Pancreas (tissue), 10 donors: ENCODE measurements at regions not wholly inside any gene's neighbourhood (a gene's known extent, or its start where the extent isn't known, plus 50 kb on each side); places are given as distances from the start of the nearest gene placed in this dataset.
A peak's percentile ranks its signal among the peaks of the same experiment; 100 is the strongest.

Experiments
- ATAC-seq, 4 donors: fragments of 200-7000 bp; cut with Tn5 transposase; one replicate each; pipeline versions ENCODE4 v1.8.0 to v1.9.1; 2020; ENCODE audit warnings: mild to moderate bottlenecking in 4 of 4, moderate library complexity in 4 of 4
- DNase-seq, 6 donors: peaks; one replicate each; pipeline ENCODE4 v3.0.0-alpha.2; 2020
- FAIRE-seq: peaks from 2 replicates; lab custom pipeline; 2012; peaks lifted over from hg19 to GRCh38; lab: Jason Lieb, UNC
- H3K27ac ChIP-seq, 4 donors: fragments of 200-600 bp; sonication (generic); 1 replicate in 3 of 4; 2 replicates in 1 of 4; pipeline versions ENCODE4 v1.5.0 to v1.8.0; 2020
- H3K27me3 ChIP-seq, 4 donors: fragments of 200-600 bp; one replicate each; pipeline ENCODE4 v1.8.0; 2021
- H3K36me3 ChIP-seq, 3 donors: fragments of 200-600 bp; sonication (generic) in 1 of 3; one replicate each; pipeline versions ENCODE4 v1.5.0 to v1.8.0; 2020 to 2021
- H3K4me1 ChIP-seq, 3 donors: fragments of 200-600 bp; one replicate each; pipeline ENCODE4 v1.8.0; 2021
- H3K4me3 ChIP-seq, 4 donors: fragments of 200-600 bp; sonication (generic) in 2 of 4; one replicate each; pipeline versions ENCODE4 v1.5.0 to v1.8.0; 2020 to 2021
- H3K9me3 ChIP-seq, 4 donors: fragments of 200-600 bp; one replicate each; pipeline ENCODE4 v1.8.0; 2021
- CTCF ChIP-seq, 4 donors: fragments of 200-600 bp; sonication (generic) in 3 of 4; IDR thresholded peaks; one replicate each; pipeline versions ENCODE4 v1.5.0 to v1.8.0; 2021; ENCODE audit warnings: antibody characterized with exemption in 4 of 4
- WGBS, 2 donors: extraction: QIAGEN DNeasy Blood & Tissue Kit; methylation state at CpG; one replicate each; pipeline ENCODE4 v1.1.7; 2013; 5-methylcytosine and 5-hydroxymethylcytosine counted together
- intact Hi-C, 3 donors: fragments of 100-400 bp; cut with DNase I; formaldehyde crosslinking; loops; one replicate each; pipeline versions ENCODE4 v1.11.1 to v1.14.2; 2022
- donor health status: healthy with polysubstance abuse.
- donor health status: DM: no; HTN: no; CAD: no; lungs with moderate emphysema.
- donor health status: DM: no; HTN: no; CAD: no.
- donor health status: control.
- donor health status: control.
- donor health status: Bipolar disorder and iron deficiency.
- donor health status: DM: yes; HTN: yes; CAD: no.
- donor health status: DM: no; HTN: no; CAD: no.
- donor health status: DM: no; HTN: no; CAD: no.
- donor health status: DM: yes; HTN: yes; CAD: no.

GRCh38 chr6:170162775-170163404 is 128.0 kb downstream of the DLL1 start:
- WGBS, 2 donors: 86 to 94% methylated on average over 19 of the region's 19 CpGs
- intact Hi-C loops: no loop called here
- Histone ChIP-seq H3K4me3 (no peak overlapping the region), H3K27ac (no peak overlapping the region), H3K27me3 (no peaks in the 10 kb centered on the region), H3K4me1 (no peaks in the 10 kb centered on the region), H3K36me3 (no peaks in the 10 kb centered on the region), H3K9me3 (no peaks in the 10 kb centered on the region)
- FAIRE-seq: no peak
- peak in 1 of 6 donors; percentile 40 for DNase-seq
- no peak for ATAC-seq
- no peak for TF ChIP-seq CTCF (IDR thresholded peaks at IDR 0.05)

- Histone ChIP-seq H3K36me3 (no peaks in the 10 kb centered on the region), H3K9me3 (no peaks in the 10 kb centered on the region), H3K27ac (no peak overlapping the region), H3K4me3 (no peak overlapping the region), H3K27me3 (no peaks in the 10 kb centered on the region), H3K4me1 (no peaks in the 10 kb centered on the region)
- no peak for TF ChIP-seq CTCF (IDR thresholded peaks at IDR 0.05)
- intact Hi-C loops: no loop called here
- no peak for FAIRE-seq
- ATAC-seq: no peak
- peak in 1 of 6 donors; percentile 53 for DNase-seq
- 87 to 90% methylated on average over 27 of the region's 27 CpGs for WGBS, 2 donors
These were observed 128.7 kb downstream of the DLL1 start for GRCh38 chr6:170162011-170162774.

- Histone ChIP-seq H3K4me1 (no peaks in the 10 kb centered on the region), H3K4me3 (no peak overlapping the region), H3K9me3 (no peaks in the 10 kb centered on the region), H3K27ac (no peak overlapping the region), H3K36me3 (no peaks in the 10 kb centered on the region), H3K27me3 (no peaks in the 10 kb centered on the region)
- DNase-seq (peak in 1 of 6 donors; percentile 68), ATAC-seq (peak in 1 of 4 donors; percentile 12), FAIRE-seq (no peak)
- intact Hi-C loops: no loop called here
- 90 to 92% methylated on average over 26 to 27 of the region's 27 CpGs for WGBS, 2 donors
- no peak for TF ChIP-seq CTCF (IDR thresholded peaks at IDR 0.05)
These were observed 130.0 kb downstream of the DLL1 start for GRCh38 chr6:170160628-170161611.

GRCh38 chr6:170160031-170160627 is 130.7 kb downstream of the DLL1 start:
- no peak for ATAC-seq
- H3K4me1 ChIP-seq: no peaks in the 10 kb centered on the region
- WGBS, 2 donors: 84 to 88% methylated on average over 32 to 40 of the region's 40 CpGs
- H3K36me3 ChIP-seq: no peaks in the 10 kb centered on the region
- no peak for FAIRE-seq
- H3K4me3 ChIP-seq: no peak overlapping the region
- no peaks in the 10 kb centered on the region for H3K9me3 ChIP-seq
- intact Hi-C loops: no loop called here
- DNase-seq: peak in 1 of 6 donors; percentile 58
- no peak overlapping the region for H3K27ac ChIP-seq
- H3K27me3 ChIP-seq: no peaks in the 10 kb centered on the region
- TF ChIP-seq CTCF (IDR thresholded peaks at IDR 0.05): no peak
